Heart right ventricle (tissue), 16 donors: ENCODE measurements at regions not wholly inside any gene's neighbourhood (a gene's known extent, or its start where the extent isn't known, plus 50 kb on each side); places are given as distances from the start of the nearest gene placed in this dataset.
"Not testable (repeated sequence)": the region's sequence is repeated elsewhere in the genome, so short reads cannot be mapped to it uniquely, and the experiment has no call there.

Experiments
- ATAC-seq, 8 donors: fragments of 200-7000 bp; cut with Tn5 transposase; one replicate each; pipeline ENCODE4 v1.9.1; 2020; ENCODE audit warnings: mild to moderate bottlenecking in 8 of 8, moderate library complexity in 8 of 8, moderate number of reproducible peaks in 1 of 8
- DNase-seq, 2 donors: peaks; one replicate each; pipeline ENCODE4 v3.0.0-alpha.2; 2020
- H3K27ac ChIP-seq, 10 donors: fragments of 200-600 bp; sonication (generic) in 2 of 10; one replicate each; pipeline versions ENCODE4 v1.5.0 to v1.8.0; 2020 to 2022; ENCODE audit warnings: mild to moderate bottlenecking in 3 of 10
- H3K27me3 ChIP-seq, 7 donors: fragments of 200-600 bp; one replicate each; pipeline ENCODE4 v1.8.0; 2021 to 2022; ENCODE audit warnings: mild to moderate bottlenecking in 2 of 7
- H3K36me3 ChIP-seq, 9 donors: fragments of 200-600 bp; sonication (generic) in 1 of 9; one replicate each; pipeline versions ENCODE4 v1.5.0 to v1.8.0; 2020 to 2022; ENCODE audit warnings: mild to moderate bottlenecking in 2 of 9
- H3K4me1 ChIP-seq, 9 donors: fragments of 200-600 bp; sonication (generic) in 1 of 9; one replicate each; pipeline versions ENCODE4 v1.5.0 to v1.8.0; 2020 to 2022; ENCODE audit warnings: mild to moderate bottlenecking in 4 of 9
- H3K4me3 ChIP-seq, 10 donors: fragments of 200-600 bp; sonication (generic) in 2 of 10; one replicate each; pipeline versions ENCODE4 v1.5.0 to v1.8.0; 2020 to 2022; ENCODE audit warnings: mild to moderate bottlenecking in 7 of 10, moderate library complexity in 2 of 10
- H3K9me3 ChIP-seq, 11 donors: fragments of 200-600 bp in 10 of 11; sonication (generic) in 2 of 11; one replicate each; pipeline versions ENCODE4 v1.5.0 to v1.8.0; 2013 to 2022; ENCODE audit warnings: mild to moderate bottlenecking in 2 of 11, control low read depth in 1 of 11, moderate library complexity in 1 of 11
- CTCF ChIP-seq, 9 donors: fragments of 200-600 bp; sonication (generic) in 2 of 9; IDR thresholded peaks; one replicate each; pipeline versions ENCODE4 v1.5.0 to v1.8.0; 2021 to 2022; ENCODE audit warnings: antibody characterized with exemption in 9 of 9, mild to moderate bottlenecking in 5 of 9, moderate library complexity in 1 of 9
- WGBS, 2 donors: extraction: QIAGEN DNeasy Blood & Tissue Kit; methylation state at CpG; one replicate each; pipeline ENCODE4 v1.1.7; 2013; ENCODE audit warnings: inconsistent platforms in 1 of 2; 5-methylcytosine and 5-hydroxymethylcytosine counted together
- intact Hi-C, 10 donors: fragments of 100-400 bp; cut with DNase I; formaldehyde crosslinking; loops; one replicate each; pipeline versions ENCODE4 v1.11.1 to v1.14.2; 2022
- donor health status: Arrhythmogenic right ventricular cardiomyopathy.
- donor health status: ischemic (EF 13 %, LVEDD 7.1; RV severe dilation, severe dysfunction).
- donor health status: healthy with polysubstance abuse.
- donor health status: DM: no; HTN: yes; CAD: no.
- donor health status: DM: no; HTN: no; CAD: no.
- donor health status: ischemic (EF 25% LVEDD 6.9; RV normal size, moderate dysfunction).
- donor health status: ischemic (EF 25% LVEDD 5.7; RV mildly dilated, moderate dysfunction).
- donor health status: healthy.
- donor health status: DM: yes; HTN: yes; CAD: no.
- donor health status: Ischemic cardiomyopathy.
- donor health status: ischemic (EF 35%, LVEDD 5.7; RV mildly dilated, moderate dysfunction).
- donor health status: nonischemic (EF 11% LVEDD 7.7; RV severe dilation, severe dysfunction).
- donor health status: DM: yes; HTN: yes; CAD: no.
- donor health status: PGD.
- donor health status: ischemic (EF 29% LVEDD 5.4; RV normal size, mild dysfunction).
- donor health status: nonischemic (EF 23%, LVEDD 6.1; RV moderate dilation, normal function).

DNA sequence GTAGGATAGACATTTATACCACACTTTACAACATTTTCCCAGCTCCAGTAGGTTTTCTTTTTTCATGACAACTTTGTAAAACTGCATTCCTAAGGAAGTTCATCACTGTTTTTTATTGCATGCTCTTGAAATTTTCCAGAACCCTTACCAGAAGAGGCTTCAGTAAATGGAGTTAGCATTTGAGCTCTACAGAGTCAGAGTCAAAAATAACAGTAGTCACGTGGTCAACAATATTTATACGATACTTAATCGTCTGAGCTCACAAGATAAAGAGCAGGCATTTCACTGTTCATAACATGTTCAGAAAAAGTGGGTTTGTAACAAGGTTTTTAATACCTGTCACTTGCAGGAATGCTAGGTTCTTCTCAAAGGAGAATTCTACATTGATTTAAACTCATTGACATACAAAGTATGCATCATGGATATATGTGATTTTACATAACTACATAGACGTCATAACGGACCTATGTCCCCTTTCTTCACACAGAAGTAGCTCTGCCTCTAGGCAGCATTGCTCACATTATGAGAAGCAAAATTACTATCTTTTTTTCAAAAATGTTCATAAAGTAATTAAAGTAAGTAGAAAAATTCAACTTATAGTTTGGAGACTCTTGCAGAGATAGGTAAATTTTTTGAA, 187.0 kb upstream of the COL3A1 start:
- Histone ChIP-seq H3K4me1 (peaks cover 0 to 35% (median 19%) of the 10 kb centered on the region in 9 donors), H3K27me3 (no peaks in the 10 kb centered on the region), H3K36me3 (no peaks in the 10 kb centered on the region), H3K4me3 (peak overlapping the region in 4 of 10 donors; percentile 11 to 30 (median 18)), H3K9me3 (no peaks in the 10 kb centered on the region), H3K27ac (peak overlapping the region; percentile 47 to 90 (median 82))
- intact Hi-C loops = loop anchor here in 4 of 10 donors (5.0 to 10.0 kb wide), 2 partner anchors 188 to 190 kb away; partner anchors contain the start of gene COL3A1 (in 2 of the 4)
- TF ChIP-seq CTCF (IDR thresholded peaks at IDR 0.05) = no peak
- 25 to 36% methylated on average over 5 of the region's 5 CpGs for WGBS, 2 donors
- DNase-seq = no peak
- peak; percentile 70 to 89 (median 80) for ATAC-seq

GRCh38 chr2:188787658-188788240, 186.4 kb upstream of the COL3A1 start:
- Histone ChIP-seq H3K36me3 (no peaks in the 10 kb centered on the region), H3K27me3 (no peaks in the 10 kb centered on the region), H3K9me3 (no peaks in the 10 kb centered on the region), H3K27ac (peak overlapping the region; percentile 1 to 90 (median 82)), H3K4me1 (peaks cover 0 to 35% (median 19%) of the 10 kb centered on the region in 9 donors), H3K4me3 (peak overlapping the region in 4 of 10 donors; percentile 11 to 30 (median 23))
- WGBS, 2 donors = 20 to 23% methylated on average over 3 of the region's 3 CpGs
- DNase-seq (no peak), ATAC-seq (peak in 6 of 8 donors; percentile 40 to 66 (median 56))
- intact Hi-C loops = loop anchor here in 5 of 10 donors (2.0 to 10.0 kb wide), 3 partner anchors 185 to 190 kb away; partner anchors contain the start of gene COL3A1 (in 2 of the 5)
- TF ChIP-seq CTCF (IDR thresholded peaks at IDR 0.05) = no peak

GRCh38 chr2:188788621-188789020, 185.6 kb upstream of the COL3A1 start:
- intact Hi-C loops = loop anchor here in 5 of 10 donors (2.0 to 10.0 kb wide), 3 partner anchors 184 to 189 kb away; partner anchors contain the start of gene COL3A1 (in 2 of the 5)
- peak; percentile 18 to 79 for DNase-seq
- H3K36me3 ChIP-seq = no peaks in the 10 kb centered on the region
- H3K4me3 ChIP-seq = peak overlapping the region in 4 of 10 donors; percentile 10 to 28 (median 13)
- no peaks in the 10 kb centered on the region for H3K27me3 ChIP-seq
- H3K27ac ChIP-seq = peak overlapping the region; percentile 1 to 90 (median 82)
- no peak for TF ChIP-seq CTCF (IDR thresholded peaks at IDR 0.05)
- ATAC-seq = peak in 7 of 8 donors; percentile 43 to 76 (median 72)
- H3K4me1 ChIP-seq = peaks cover 0 to 35% (median 19%) of the 10 kb centered on the region in 9 donors
- no peaks in the 10 kb centered on the region for H3K9me3 ChIP-seq

- Histone ChIP-seq H3K27me3 (no peaks in the 10 kb centered on the region), H3K4me3 (no peak overlapping the region), H3K27ac (peak overlapping the region in 4 of 10 donors; percentile 9 to 84 (median 28)), H3K4me1 (peaks cover 0 to 35% (median 19%) of the 10 kb centered on the region in 9 donors), H3K9me3 (no peaks in the 10 kb centered on the region), H3K36me3 (no peaks in the 10 kb centered on the region)
- ATAC-seq = no peak
- intact Hi-C loops = loop anchor here in 5 of 10 donors (2.0 to 10.0 kb wide), 3 partner anchors 183 to 187 kb away; partner anchors contain the start of gene COL3A1 (in 2 of the 5)
- DNase-seq = no peak
- no peak for TF ChIP-seq CTCF (IDR thresholded peaks at IDR 0.05)
- WGBS, 2 donors = 91 to 93% methylated on average over 1 of the region's 1 CpG
Observed at GRCh38 chr2:188789951-188790350, 184.2 kb upstream of the COL3A1 start.

DNA sequence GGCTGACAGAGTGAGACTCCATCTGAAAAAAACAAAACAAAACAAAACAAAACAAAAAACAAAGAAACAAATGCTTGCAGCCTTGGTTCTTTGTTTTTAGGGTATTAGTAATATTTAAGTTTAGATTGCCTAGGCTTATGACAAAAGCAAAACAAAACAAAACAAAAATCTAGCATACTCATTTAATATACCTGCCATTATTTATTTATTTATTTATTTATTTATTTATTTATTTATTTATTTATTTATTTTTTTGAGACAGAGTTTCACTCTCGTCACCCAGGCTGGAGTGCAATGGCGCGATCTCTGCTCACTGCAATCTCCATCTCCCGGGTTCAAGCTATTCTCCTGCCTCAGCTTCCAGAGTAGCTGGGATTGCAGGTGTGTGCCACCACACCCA, 179.7 kb upstream of the COL3A1 start:
- H3K9me3 ChIP-seq, intact Hi-C loops, H3K4me3 ChIP-seq, H3K27me3 ChIP-seq, ATAC-seq, DNase-seq, H3K36me3 ChIP-seq, H3K4me1 ChIP-seq, H3K27ac ChIP-seq: not testable (repeated sequence)
- WGBS, 2 donors = 96 to 99% methylated on average over 4 of the region's 4 CpGs
